Activated T-cell treated with anti-CD3 and anti-CD28 coated beads for 24 hours (primary cell): ENCODE measurements at regions not wholly inside any gene's neighbourhood (a gene's known extent, or its start where the extent isn't known, plus 50 kb on each side); places are given as distances from the start of the nearest gene placed in this dataset.
A peak's percentile ranks its signal among the peaks of the same experiment; 100 is the strongest.
"Not testable (repeated sequence)": the region's sequence is repeated elsewhere in the genome, so short reads cannot be mapped to it uniquely, and the experiment has no call there.

Experiments used
- DNase-seq: peaks from one replicate; pipeline ENCODE4 v3.0.0-alpha.2; 2020; ENCODE audit warnings: low read depth

- no peak for DNase-seq
Observed at GRCh38 chr21:14754682-14755081, 208.6 kb upstream of the SAMSN1 start.

- no peak for DNase-seq
Observed at GRCh38 chr21:14754259-14754604, 208.1 kb upstream of the SAMSN1 start.

- no peak for DNase-seq
Observed at GRCh38 chr21:14753466-14754258, 207.5 kb upstream of the SAMSN1 start.

- no peak for DNase-seq
Observed at GRCh38 chr21:14753069-14753465, 207.0 kb upstream of the SAMSN1 start.

- no peak for DNase-seq
Observed at GRCh38 chr21:14752345-14752909, 206.3 kb upstream of the SAMSN1 start.

- no peak for DNase-seq
Observed at GRCh38 chr21:14751602-14752344, 205.7 kb upstream of the SAMSN1 start.

- DNase-seq: no peak
Observed at GRCh38 chr21:14751011-14751410, 204.9 kb upstream of the SAMSN1 start.

GRCh38 chr21:14750041-14750440 is 203.9 kb upstream of the SAMSN1 start:
- no peak for DNase-seq

GRCh38 chr21:14748662-14749061 is 202.5 kb upstream of the SAMSN1 start:
- DNase-seq: no peak

- DNase-seq: no peak
Observed at GRCh38 chr21:14744368-14744767, 198.3 kb upstream of the SAMSN1 start.

- DNase-seq: no peak
Observed at GRCh38 chr21:14742119-14742518, 196.0 kb upstream of the SAMSN1 start.

- no peak for DNase-seq
Observed at GRCh38 chr21:14741256-14741655, 195.1 kb upstream of the SAMSN1 start.

GRCh38 chr21:14740692-14741091 is 194.6 kb upstream of the SAMSN1 start:
- no peak for DNase-seq

GRCh38 chr21:14740116-14740515 is 194.0 kb upstream of the SAMSN1 start:
- no peak for DNase-seq

- DNase-seq: no peak
Observed at GRCh38 chr21:14739590-14739989, 193.5 kb upstream of the SAMSN1 start.

- DNase-seq: not testable (repeated sequence)
Observed at GRCh38 chr21:14738576-14738975, 192.5 kb upstream of the SAMSN1 start.

GRCh38 chr21:14737922-14738321 is 191.8 kb upstream of the SAMSN1 start:
- peak; percentile 43 for DNase-seq

GRCh38 chr21:14737284-14737691 is 191.2 kb upstream of the SAMSN1 start:
- DNase-seq: no peak

- DNase-seq: no peak
Observed at GRCh38 chr21:14736672-14737071, 190.6 kb upstream of the SAMSN1 start.

- DNase-seq: no peak
Observed at GRCh38 chr21:14736162-14736561, 190.0 kb upstream of the SAMSN1 start.

- DNase-seq: no peak
Observed at GRCh38 chr21:14734833-14735232, 188.7 kb upstream of the SAMSN1 start.

GRCh38 chr21:14734191-14734590 is 188.1 kb upstream of the SAMSN1 start:
- no peak for DNase-seq

GRCh38 chr21:14725219-14725618 is 179.1 kb upstream of the SAMSN1 start:
- no peak for DNase-seq
